GM19468 (cell line): ENCODE measurements at regions not wholly inside any gene's neighbourhood (a gene's known extent, or its start where the extent isn't known, plus 50 kb on each side); places are given as distances from the start of the nearest gene placed in this dataset.

Experiments used
- ATAC-seq: cut with Tn5 transposase; IDR thresholded peaks from one replicate; pipeline ENCODE4 v1.9.1; 2021; ENCODE audit warnings: mild to moderate bottlenecking, moderate library complexity, moderate number of reproducible peaks; ENCODE audit not compliant: unreplicated experiment; ENCODE audit errors: extremely low read depth

DNA sequence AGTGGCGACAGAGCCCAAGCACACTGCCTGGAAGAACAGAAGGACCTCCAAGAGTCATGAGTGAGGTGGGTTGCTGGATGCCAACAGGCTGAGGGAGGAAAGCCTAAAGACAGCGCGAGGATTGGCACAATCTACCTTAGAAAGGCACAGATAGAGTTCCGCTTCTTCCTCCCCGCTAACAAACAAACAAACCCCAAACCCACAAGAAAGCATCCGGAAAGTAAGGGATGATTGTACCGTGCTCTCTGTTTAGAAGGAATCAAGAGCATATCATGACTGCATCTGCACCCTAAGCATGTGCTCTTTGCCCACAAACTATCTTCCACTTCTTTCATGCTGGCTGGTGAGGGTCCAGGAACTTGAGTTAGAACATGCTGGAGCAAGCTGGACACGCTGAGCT lies 233.0 kb upstream of the KLF12 start:
- no peak for ATAC-seq

GRCh38 chr13:74361274-74361673 lies 227.1 kb upstream of the KLF12 start:
- no peak for ATAC-seq

GRCh38 chr13:74346960-74347359 lies 212.8 kb upstream of the KLF12 start:
- ATAC-seq, result no peak

GRCh38 chr13:74338341-74338740 lies 204.1 kb upstream of the KLF12 start:
- ATAC-seq, result no peak

DNA sequence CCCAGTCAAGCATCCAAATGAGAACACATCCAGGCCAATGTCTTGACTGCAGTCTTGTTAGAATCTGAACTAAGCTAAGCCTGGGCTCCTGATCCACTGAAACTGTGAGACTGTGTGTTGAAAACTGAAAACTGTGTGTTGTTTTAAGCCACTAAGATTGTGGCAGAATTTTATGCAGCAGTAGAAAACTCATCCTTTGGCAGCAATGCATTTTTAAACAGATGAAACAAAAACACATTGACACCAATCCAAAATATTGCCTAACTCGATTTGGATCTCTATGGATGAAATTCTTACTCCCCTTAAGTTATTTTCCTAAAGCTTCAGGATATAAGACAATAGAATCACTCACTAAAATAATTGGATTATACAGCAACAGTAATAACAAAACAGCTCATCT lies 202.3 kb upstream of the KLF12 start:
- ATAC-seq, result no peak

DNA sequence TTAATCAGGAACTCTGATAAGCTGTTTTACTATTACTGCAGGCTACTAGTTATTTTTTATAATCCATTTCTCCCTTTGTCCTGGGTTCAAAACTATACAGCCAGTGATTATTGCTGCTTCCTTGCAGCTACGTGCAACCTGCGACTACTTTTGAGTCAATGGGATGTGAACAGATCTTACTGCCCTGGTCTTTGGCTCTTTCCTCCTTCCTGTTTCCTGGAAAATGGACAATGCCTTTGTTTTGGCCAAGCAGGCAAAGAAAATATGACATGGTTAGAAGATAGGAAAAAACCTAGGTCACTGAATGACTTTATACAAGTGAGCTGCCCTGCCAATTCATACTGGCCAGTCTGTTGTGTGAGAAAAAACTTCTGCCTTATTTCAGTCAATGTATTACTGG lies 201.2 kb upstream of the KLF12 start:
- no peak for ATAC-seq

DNA sequence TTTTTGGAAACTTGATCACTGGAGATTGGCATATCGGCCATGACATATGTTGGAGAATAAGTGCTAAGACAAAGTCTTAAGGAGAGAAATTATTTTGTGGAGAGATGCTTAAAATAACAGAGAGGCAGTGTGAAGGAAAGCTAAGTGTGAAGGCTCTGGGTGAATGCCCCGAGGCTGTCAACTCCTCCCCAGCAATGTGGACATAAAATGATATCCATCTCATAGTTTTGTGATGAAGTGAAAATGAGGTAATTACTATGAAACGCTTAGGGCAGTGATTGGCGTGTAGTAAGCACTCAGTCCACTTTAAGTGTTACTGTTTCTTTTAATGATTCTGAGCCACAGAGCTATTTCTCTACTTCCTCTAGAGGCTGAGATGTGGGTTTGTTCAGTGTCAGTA lies 195.8 kb upstream of the KLF12 start:
- no peak for ATAC-seq

- ATAC-seq, result no peak
Observed at GRCh38 chr13:74325106-74325505, 190.9 kb upstream of the KLF12 start.

- ATAC-seq, result no peak
Observed at GRCh38 chr13:74324338-74324737, 190.1 kb upstream of the KLF12 start.

GRCh38 chr13:74322562-74322961 lies 188.4 kb upstream of the KLF12 start:
- ATAC-seq, result no peak

DNA sequence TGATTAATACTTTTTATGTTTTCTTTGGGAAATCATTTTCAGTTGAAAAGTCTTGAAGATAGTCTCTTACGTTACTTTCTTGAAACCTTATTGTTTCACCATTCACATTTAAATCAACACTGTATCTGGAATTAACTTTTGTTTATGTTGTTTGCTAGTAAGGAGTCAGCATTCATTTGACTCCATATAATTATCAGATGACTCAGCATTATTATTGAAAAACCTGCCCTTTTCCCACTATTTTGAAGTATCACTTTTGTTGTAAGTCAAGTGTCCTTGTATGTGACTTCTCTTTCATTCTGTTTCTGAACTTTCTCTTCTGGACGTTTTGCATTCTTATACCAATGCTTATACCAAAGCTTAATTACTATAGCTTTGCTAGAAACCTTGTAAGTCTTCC lies 186.1 kb upstream of the KLF12 start:
- ATAC-seq, result no peak

GRCh38 chr13:74316547-74316946 lies 182.3 kb upstream of the KLF12 start:
- ATAC-seq, result no peak

GRCh38 chr13:74306496-74306895 lies 172.3 kb upstream of the KLF12 start:
- no peak for ATAC-seq

- no peak for ATAC-seq
Observed at GRCh38 chr13:74305876-74306275, 171.7 kb upstream of the KLF12 start.

DNA sequence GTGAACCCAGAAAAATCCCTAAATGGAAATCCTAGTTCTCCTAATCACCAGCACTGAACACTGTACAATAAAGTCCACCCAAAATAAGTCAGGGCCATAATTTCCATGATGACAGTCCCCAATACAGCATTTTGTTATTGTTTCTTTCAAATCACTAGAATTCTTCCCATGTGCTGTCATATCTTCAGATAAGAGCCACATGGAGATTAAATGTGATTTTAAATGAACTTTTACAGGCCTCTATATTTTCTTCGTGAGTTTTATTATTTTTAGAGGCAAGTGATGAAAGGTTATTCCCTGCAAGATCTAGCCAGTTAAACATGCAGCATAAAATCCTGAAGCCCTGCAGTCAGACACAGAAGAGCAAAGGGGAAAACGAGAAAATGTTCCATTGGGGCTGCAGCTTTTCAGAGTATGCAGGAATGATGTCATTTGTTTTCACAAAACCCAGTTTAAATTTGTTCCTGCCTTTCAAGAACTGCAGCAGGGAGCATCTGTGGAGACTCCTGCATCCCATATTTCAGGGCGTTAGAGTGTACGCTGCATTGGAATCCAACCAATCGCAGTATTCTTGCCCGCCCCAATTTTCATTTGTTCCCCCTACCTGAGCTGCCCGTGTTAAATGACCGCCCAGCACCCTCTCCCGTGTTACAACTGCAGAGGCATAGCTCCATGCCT lies 167.2 kb upstream of the KLF12 start:
- no peak for ATAC-seq

DNA sequence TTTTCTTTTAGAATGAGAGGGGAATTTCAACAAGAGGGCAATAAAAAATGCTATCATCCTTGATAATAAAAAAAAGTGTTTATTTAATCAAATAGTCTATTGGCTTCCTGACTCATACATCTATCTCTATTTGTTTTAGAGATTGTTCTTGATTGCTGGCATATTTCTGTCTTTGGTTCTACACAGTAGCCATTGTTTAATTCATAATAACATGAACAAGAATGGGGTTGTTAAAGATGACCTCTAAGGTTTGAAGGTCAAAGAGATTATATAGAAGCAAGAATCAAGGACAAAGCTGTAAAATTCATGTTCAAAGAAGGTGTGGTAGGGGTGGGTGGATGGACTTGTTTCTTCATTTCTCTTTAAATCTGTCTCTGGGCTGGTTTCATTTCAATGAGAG lies 166.0 kb upstream of the KLF12 start:
- ATAC-seq, result no peak

DNA sequence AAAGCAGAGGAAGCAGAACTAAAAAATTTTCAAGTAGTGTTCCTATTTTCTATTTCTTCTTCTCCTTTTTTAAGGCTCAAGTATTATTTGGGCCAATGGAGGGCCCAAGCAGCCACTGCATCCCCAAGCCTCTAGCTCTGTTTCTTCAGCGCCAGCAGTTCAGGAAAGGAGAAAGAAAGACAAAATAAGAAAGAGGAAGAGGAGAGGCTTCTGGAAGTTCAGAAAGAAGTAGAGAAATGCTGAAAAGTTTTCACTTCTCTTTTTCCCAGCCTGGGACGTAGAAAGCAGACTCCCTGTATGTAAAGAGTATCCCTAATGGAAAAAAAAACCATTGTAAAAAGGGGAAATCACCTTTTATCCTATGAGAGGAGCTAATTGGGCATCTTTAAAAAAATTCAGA lies 165.5 kb upstream of the KLF12 start:
- ATAC-seq, result no peak

GRCh38 chr13:74298923-74299322 lies 164.7 kb upstream of the KLF12 start:
- no peak for ATAC-seq

DNA sequence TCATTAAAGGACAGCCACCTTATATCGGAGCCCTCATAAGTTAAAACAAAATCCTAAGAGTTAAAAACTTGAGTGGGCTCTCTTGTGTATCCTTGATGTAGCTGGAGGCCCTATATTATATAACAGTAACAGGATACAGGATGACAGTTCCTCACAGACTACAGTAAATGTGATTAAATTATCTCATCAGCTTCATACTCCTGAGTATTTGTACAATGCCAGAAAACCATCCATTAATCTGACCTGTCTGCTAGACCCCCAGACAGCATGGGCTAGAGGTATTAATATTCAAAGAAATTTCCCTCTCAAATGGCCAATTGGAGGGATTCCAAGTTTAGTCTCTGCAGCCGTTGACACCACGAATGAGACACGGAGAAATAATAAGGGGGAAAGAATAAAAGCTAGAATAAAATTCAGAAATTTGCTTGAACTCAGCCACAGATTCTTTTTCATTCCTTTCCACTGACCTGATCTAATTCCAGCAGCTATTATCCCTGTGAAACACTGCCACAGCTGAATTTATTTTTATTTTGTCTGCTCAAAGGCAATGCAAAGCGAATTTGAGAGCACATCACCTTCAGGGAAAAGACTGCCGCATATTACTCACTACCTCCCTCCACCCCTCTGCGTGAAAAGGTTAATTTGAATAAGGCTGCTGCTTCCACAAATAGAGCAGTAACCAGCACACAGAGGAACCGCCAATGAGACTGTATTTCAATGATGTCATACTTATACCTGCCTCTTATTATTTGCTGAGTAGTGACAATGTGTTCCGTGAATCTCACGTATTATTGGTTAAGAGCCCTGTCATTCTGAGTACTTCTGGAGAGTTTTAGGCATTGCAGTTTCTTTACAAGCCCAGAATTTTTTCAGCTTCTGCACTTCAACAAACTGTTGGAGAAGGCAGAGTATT lies 155.9 kb upstream of the KLF12 start:
- ATAC-seq, result peak; percentile 67

GRCh38 chr13:74289107-74289506 lies 154.9 kb upstream of the KLF12 start:
- ATAC-seq, result no peak

DNA sequence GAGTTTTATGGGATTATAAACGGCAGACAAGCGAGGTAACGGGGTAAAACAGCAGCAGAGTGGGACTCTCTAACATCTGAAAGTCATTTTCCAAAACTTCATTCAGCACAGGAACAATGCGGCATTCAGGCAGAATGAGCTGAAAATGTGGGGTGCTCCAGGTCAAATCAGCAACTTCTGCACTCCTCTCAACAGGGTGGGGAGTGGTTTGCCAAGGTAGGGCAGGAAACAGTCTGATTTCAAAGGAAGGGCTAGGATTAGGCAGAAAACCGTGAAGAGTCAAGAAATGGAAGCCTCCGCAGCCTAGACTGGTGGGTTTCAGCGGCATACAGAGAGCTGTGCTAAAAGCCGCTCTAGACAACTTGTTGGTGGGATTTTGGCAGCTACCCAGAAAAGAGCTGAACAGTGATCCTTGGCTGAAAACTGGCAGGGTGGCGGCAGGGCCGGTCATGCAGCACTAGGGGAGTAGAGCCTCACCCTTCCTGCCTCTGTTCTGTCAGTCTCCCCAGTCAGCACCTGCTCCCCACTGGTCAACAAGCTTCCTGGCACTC lies 154.2 kb upstream of the KLF12 start:
- ATAC-seq, result no peak
